Tibial nerve (tissue), 4 donors: ENCODE measurements at regions not wholly inside any gene's neighbourhood (a gene's known extent, or its start where the extent isn't known, plus 50 kb on each side); places are given as distances from the start of the nearest gene placed in this dataset.
"Not testable (repeated sequence)": the region's sequence is repeated elsewhere in the genome, so short reads cannot be mapped to it uniquely, and the experiment has no call there.

ENCODE experiments used
- DNase-seq, 2 donors: peaks; one replicate each; pipeline ENCODE4 v3.0.0-alpha.2; 2019; ENCODE audit warnings: low spot score in 2 of 2
- H3K27ac ChIP-seq, 4 donors: fragments of 200-600 bp; sonication (generic) in 3 of 4; one replicate each; pipeline ENCODE4 v1.5.1; 2017 to 2019; ENCODE audit warnings: mild to moderate bottlenecking in 1 of 4
- H3K27me3 ChIP-seq, 2 donors: fragments of 200-600 bp; sonication (generic) in 1 of 2; one replicate each; pipeline versions ENCODE4 v1.5.1 to v1.6.0; 2017 to 2019
- H3K36me3 ChIP-seq, 3 donors: fragments of 200-600 bp; sonication (generic); one replicate each; pipeline ENCODE4 v1.5.1; 2018 to 2019
- H3K4me1 ChIP-seq, 4 donors: fragments of 200-600 bp; sonication (generic) in 3 of 4; one replicate each; pipeline ENCODE4 v1.5.1; 2017 to 2019
- H3K4me3 ChIP-seq, 4 donors: fragments of 200-600 bp; sonication (generic) in 3 of 4; one replicate each; pipeline ENCODE4 v1.5.1; 2017 to 2019; ENCODE audit warnings: mild to moderate bottlenecking in 1 of 4, moderate library complexity in 1 of 4
- H3K9me3 ChIP-seq, 4 donors: fragments of 200-600 bp; sonication (generic) in 3 of 4; one replicate each; pipeline ENCODE4 v1.5.1; 2017 to 2019
- CTCF ChIP-seq, 5 experiments: fragments of 200-600 bp in 3 of 5; fragments of 450-650 bp in 2 of 5; sonication (generic) in 3 of 5; IDR thresholded peaks; one replicate each; pipeline ENCODE4 v1.5.1; 2016 to 2019; ENCODE audit warnings: antibody characterized with exemption in 5 of 5, mild to moderate bottlenecking in 3 of 5, moderate library complexity in 2 of 5
- EP300 ChIP-seq, 2 donors: sonication (generic); formaldehyde crosslinking; IDR thresholded peaks; one replicate each; pipeline ENCODE4 v1.6.1; 2017; ENCODE audit warnings: antibody characterized with exemption in 2 of 2, mild to moderate bottlenecking in 1 of 2
- POLR2A ChIP-seq, 2 donors: fragments of 450-650 bp; IDR thresholded peaks; one replicate each; pipeline ENCODE4 v1.6.1; 2017; ENCODE audit warnings: antibody characterized with exemption in 2 of 2, mild to moderate bottlenecking in 2 of 2, moderate library complexity in 2 of 2
- WGBS, 2 donors: methylation state at CpG; one replicate each; pipeline ENCODE4 v1.1.5; 2018; 5-methylcytosine and 5-hydroxymethylcytosine counted together

- Histone ChIP-seq H3K9me3 (no peaks in the 10 kb centered on the region), H3K36me3 (no peaks in the 10 kb centered on the region), H3K4me3 (no peak overlapping the region), H3K27me3 (no peaks in the 10 kb centered on the region), H3K27ac (peak overlapping the region in 1 of 4 donors; percentile 44), H3K4me1 (peaks cover 0 to 23% (median 0%) of the 10 kb centered on the region in 4 donors)
- peak in 1 of 2 donors; percentile 70 for TF ChIP-seq EP300 (IDR thresholded peaks at IDR 0.05)
- TF ChIP-seq CTCF (IDR thresholded peaks at IDR 0.05): no peak
- WGBS, 2 donors: 22 to 23% methylated on average over 1 of the region's 1 CpG
- no peak for DNase-seq
These were observed 336.8 kb downstream of the ARL4A start for GRCh38 chr7:13024121-13024674.

GRCh38 chr7:13025043-13025442 is 337.6 kb downstream of the ARL4A start:
- H3K4me1 ChIP-seq: peaks cover 0 to 23% (median 0%) of the 10 kb centered on the region in 4 donors
- not testable (repeated sequence) for H3K4me3 ChIP-seq, DNase-seq, H3K27me3 ChIP-seq, H3K9me3 ChIP-seq, H3K36me3 ChIP-seq, H3K27ac ChIP-seq
- WGBS, 2 donors: 81 to 82% methylated on average over 3 of the region's 3 CpGs

DNA sequence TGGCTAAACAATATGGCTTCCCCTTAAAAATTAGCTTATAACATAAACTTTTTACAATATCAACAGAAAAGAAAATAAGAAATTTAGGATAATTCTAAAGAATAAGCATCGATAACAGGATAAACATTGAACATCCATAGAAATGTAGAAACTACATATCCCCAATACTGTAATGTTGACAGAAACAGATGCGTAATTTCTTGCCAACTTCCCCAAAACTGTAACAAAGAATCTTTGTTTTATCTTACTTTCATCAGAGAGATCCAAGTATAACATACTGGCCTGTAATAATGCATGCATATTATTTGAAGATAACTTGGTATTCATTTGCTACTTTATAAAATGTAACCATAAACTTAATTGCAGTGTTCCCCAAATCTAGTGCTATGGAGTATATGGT is 339.9 kb downstream of the ARL4A start:
- no peaks in the 10 kb centered on the region for H3K36me3 ChIP-seq
- H3K9me3 ChIP-seq: no peaks in the 10 kb centered on the region
- peak overlapping the region in 1 of 4 donors; percentile 14 for H3K27ac ChIP-seq
- H3K4me1 ChIP-seq: peaks cover 0 to 21% (median 0%) of the 10 kb centered on the region in 4 donors
- WGBS, 2 donors: 31 to 45% methylated on average over 2 of the region's 2 CpGs
- no peak for TF ChIP-seq CTCF (IDR thresholded peaks at IDR 0.05)
- TF ChIP-seq POLR2A (IDR thresholded peaks at IDR 0.05): no peak
- TF ChIP-seq EP300 (IDR thresholded peaks at IDR 0.05): no peak
- no peaks in the 10 kb centered on the region for H3K27me3 ChIP-seq
- DNase-seq: no peak
- no peak overlapping the region for H3K4me3 ChIP-seq

DNA sequence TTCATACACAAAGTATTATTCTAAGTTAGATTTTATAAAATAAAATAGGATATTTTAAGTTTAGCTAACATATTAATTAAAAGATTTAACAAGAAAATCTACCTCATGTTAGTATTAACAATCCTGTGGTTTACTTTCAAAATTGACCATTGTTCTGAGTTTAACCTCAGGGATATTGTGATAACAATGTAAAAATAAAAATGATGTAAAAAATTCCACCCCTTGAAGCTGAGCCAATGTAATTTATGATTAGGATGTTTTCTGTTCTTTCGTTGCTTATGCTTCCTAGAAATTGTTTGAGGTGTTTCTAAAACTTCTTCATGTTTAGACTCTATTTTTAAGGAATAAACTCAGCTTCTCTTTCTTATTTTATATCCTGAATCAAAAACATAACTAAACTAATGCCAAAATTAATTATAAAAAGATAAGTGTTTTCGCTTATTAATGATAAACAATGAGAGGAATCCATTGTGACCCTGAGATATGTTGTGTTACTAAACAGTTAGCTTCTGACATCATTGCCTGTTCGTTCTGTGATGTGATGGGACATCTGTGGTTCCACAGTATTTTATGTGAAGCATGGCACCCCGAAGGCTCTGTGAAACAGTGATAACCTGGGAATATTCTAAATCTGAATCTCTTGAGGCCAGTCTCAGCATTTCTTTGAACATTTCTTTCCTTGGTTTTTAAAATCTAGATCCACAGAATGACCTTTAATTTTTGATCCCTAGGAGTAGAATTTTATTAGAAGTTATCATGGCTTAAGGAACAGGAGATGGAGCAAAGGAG is 340.8 kb downstream of the ARL4A start:
- TF ChIP-seq EP300 (IDR thresholded peaks at IDR 0.05) (no peak), POLR2A (IDR thresholded peaks at IDR 0.05) (no peak), CTCF (IDR thresholded peaks at IDR 0.05) (no peak)
- H3K4me1 ChIP-seq: peaks cover 0 to 22% (median 0%) of the 10 kb centered on the region in 4 donors
- no peak for DNase-seq
- no peaks in the 10 kb centered on the region for H3K36me3 ChIP-seq
- 55 to 56% methylated on average over 4 of the region's 4 CpGs for WGBS, 2 donors
- H3K27ac ChIP-seq: peak overlapping the region in 2 of 4 donors; percentile 2 to 65
- no peak overlapping the region for H3K4me3 ChIP-seq
- H3K9me3 ChIP-seq: no peaks in the 10 kb centered on the region
- H3K27me3 ChIP-seq: no peaks in the 10 kb centered on the region

DNA sequence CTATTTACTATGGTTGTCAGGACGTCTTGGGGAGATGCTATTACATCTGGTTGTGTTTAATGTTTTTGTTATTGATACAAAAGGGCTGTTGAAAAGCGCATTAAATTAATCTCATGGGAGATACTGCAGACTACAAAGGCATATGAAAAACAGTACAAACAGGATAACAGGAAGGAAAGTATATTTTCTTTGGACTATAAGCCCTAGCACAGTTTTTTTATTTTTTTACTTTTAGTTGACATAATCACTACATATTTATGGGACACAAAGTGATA is 341.3 kb downstream of the ARL4A start:
- Histone ChIP-seq H3K36me3 (no peaks in the 10 kb centered on the region), H3K9me3 (no peaks in the 10 kb centered on the region), H3K27me3 (no peaks in the 10 kb centered on the region), H3K27ac (peak overlapping the region in 2 of 4 donors; percentile 2 to 65), H3K4me3 (no peak overlapping the region), H3K4me1 (peaks cover 0 to 21% (median 0%) of the 10 kb centered on the region in 4 donors)
- no peak for DNase-seq
- no peak for TF ChIP-seq EP300 (IDR thresholded peaks at IDR 0.05)
- no peak for TF ChIP-seq POLR2A (IDR thresholded peaks at IDR 0.05)
- no peak for TF ChIP-seq CTCF (IDR thresholded peaks at IDR 0.05)
- WGBS, 2 donors: 44 to 55% methylated on average over 2 of the region's 2 CpGs
